Endothelial cell of umbilical vein (primary cell): ENCODE measurements at regions not wholly inside any gene's neighbourhood (a gene's known extent, or its start where the extent isn't known, plus 50 kb on each side); places are given as distances from the start of the nearest gene placed in this dataset.

Experiments used
- EZH2 ChIP-seq: IDR thresholded peaks from 2 replicates; pipeline ENCODE4 v1.6.1; 2012; ENCODE audit warnings: borderline replicate concordance, low read depth, mild to moderate bottlenecking, moderate library complexity, low read length, inconsistent platforms; ENCODE audit not compliant: severe bottlenecking
- POLR2A ChIP-seq: IDR thresholded peaks from 2 replicates; pipeline ENCODE4 v1.6.1; 2012; ENCODE audit warnings: low read depth, mild to moderate bottlenecking, control low read depth, low read length
- TF ChIP-seq, protein P1 (sequence below), 2 donors: IDR thresholded peaks; 1 replicate in 1 of 2; 2 replicates in 1 of 2; pipeline ENCODE4 v1.5.1; 2011; ENCODE audit warnings: low read length in 2 of 2, mild to moderate bottlenecking in 2 of 2, moderate library complexity in 2 of 2, control low read depth in 1 of 2, inconsistent platforms in 1 of 2, low read depth in 1 of 2; ENCODE audit not compliant: insufficient read depth in 1 of 2; ENCODE audit errors: extremely low read depth in 1 of 2

DNA sequence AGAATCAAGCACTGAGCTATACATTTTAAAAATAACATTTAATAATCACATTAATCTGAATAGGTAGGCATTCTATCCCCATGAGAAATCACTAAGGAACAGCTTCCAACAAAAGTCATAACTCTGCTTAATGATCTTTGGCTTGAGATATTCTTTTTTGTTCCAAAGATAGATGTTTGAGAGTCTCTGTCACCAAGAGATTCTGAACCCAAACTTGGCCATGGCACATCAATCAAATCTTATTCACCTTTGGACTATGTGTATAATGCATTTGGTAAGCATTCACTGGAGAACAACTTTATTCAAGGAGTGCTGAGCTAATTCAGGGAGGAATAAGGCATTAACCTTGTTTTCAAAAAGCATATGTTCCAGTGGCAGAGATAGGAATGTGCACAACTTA, 743.3 kb downstream of the SLC4A3 start:
- TF ChIP-seq, protein P1, sequence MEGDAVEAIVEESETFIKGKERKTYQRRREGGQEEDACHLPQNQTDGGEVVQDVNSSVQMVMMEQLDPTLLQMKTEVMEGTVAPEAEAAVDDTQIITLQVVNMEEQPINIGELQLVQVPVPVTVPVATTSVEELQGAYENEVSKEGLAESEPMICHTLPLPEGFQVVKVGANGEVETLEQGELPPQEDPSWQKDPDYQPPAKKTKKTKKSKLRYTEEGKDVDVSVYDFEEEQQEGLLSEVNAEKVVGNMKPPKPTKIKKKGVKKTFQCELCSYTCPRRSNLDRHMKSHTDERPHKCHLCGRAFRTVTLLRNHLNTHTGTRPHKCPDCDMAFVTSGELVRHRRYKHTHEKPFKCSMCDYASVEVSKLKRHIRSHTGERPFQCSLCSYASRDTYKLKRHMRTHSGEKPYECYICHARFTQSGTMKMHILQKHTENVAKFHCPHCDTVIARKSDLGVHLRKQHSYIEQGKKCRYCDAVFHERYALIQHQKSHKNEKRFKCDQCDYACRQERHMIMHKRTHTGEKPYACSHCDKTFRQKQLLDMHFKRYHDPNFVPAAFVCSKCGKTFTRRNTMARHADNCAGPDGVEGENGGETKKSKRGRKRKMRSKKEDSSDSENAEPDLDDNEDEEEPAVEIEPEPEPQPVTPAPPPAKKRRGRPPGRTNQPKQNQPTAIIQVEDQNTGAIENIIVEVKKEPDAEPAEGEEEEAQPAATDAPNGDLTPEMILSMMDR (IDR thresholded peaks at IDR 0.05; ENCODE audit: extremely low read depth in 1 of 2, insufficient read depth in 1 of 2, low read depth in 1 of 2, low read length in 2 of 2): no peak
- no peak for TF ChIP-seq EZH2
- TF ChIP-seq POLR2A: no peak
